ENCODE measurements at regions not wholly inside any gene's neighbourhood (a gene's known extent, or its start where the extent isn't known, plus 50 kb on each side); places are given as distances from the start of the nearest gene placed in this dataset.
"Not testable (repeated sequence)": the region's sequence is repeated elsewhere in the genome, so short reads cannot be mapped to it uniquely, and the experiment has no call there.

- not testable (repeated sequence) for TF ChIP-seq CTCF, POLR2A (IDR thresholded peaks at IDR 0.05)
Measured at GRCh38 chr10:94257407-94257806, 105.3 kb downstream of the NOC3L start.
